ENCODE measurements at regions not wholly inside any gene's neighbourhood (a gene's known extent, or its start where the extent isn't known, plus 50 kb on each side); places are given as distances from the start of the nearest gene placed in this dataset.

GRCh38 chr10:52499281-52499680 is 185.2 kb downstream of the DKK1 start:
- TF ChIP-seq CTCF (conservative IDR thresholded peaks at IDR 0.05 in 1 of 2, IDR thresholded peaks at IDR 0.05 in 1 of 2; ENCODE audit: extremely low read depth in 1 of 2, insufficient read depth in 1 of 2, low read depth in 1 of 2, low read length in 2 of 2) (no peak), EZH2 (IDR thresholded peaks at IDR 0.05; ENCODE audit: borderline replicate concordance, low read length) (no peak)
